GM12891 (cell line): ENCODE measurements at regions not wholly inside any gene's neighbourhood (a gene's known extent, or its start where the extent isn't known, plus 50 kb on each side); places are given as distances from the start of the nearest gene placed in this dataset.
"Not testable (repeated sequence)": the region's sequence is repeated elsewhere in the genome, so short reads cannot be mapped to it uniquely, and the experiment has no call there.

Experiments used
- DNase-seq: peaks from one replicate; pipeline ENCODE4 v3.0.0; 2011; ENCODE audit warnings: low spot score; ENCODE audit not compliant: insufficient read length
- FAIRE-seq: peaks from 2 replicates; lab custom pipeline; 2011; peaks lifted over from hg19 to GRCh38; lab: Jason Lieb, UNC
- PAX5 ChIP-seq: IDR thresholded peaks from 2 replicates; pipeline ENCODE4 v1.6.1; 2011; ENCODE audit warnings: low read length, moderate library complexity, mild to moderate bottlenecking; ENCODE audit not compliant: insufficient read depth, severe bottlenecking
- POLR2A ChIP-seq: IDR thresholded peaks from 2 replicates; pipeline ENCODE4 v1.6.1; 2011; ENCODE audit warnings: low read depth, low read length, control low read depth
- POLR2AphosphoS5 ChIP-seq: IDR thresholded peaks from 2 replicates; pipeline ENCODE4 v1.6.1; 2011; ENCODE audit warnings: low read depth, low read length, control low read depth
- POU2F2 ChIP-seq: IDR thresholded peaks from 2 replicates; pipeline ENCODE4 v1.6.1; 2011; ENCODE audit warnings: low read depth, mild to moderate bottlenecking, control low read depth, low read length, moderate library complexity
- SPI1 ChIP-seq: IDR thresholded peaks from 2 replicates; pipeline ENCODE4 v1.6.1; 2011; ENCODE audit warnings: low read depth, low read length, control low read depth
- TAF1 ChIP-seq: IDR thresholded peaks from 2 replicates; pipeline ENCODE4 v1.6.1; 2011; ENCODE audit warnings: low read depth, low read length, control low read depth

- TF ChIP-seq PAX5 (no peak), POU2F2 (no peak), SPI1 (no peak), POLR2A (no peak), POLR2AphosphoS5 (no peak), TAF1 (no peak)
- FAIRE-seq (no peak), DNase-seq (no peak)
Observed at GRCh38 chr7:157475095-157475494, 138.3 kb downstream of the DNAJB6 start.

GRCh38 chr7:157475601-157476000 lies 138.8 kb downstream of the DNAJB6 start:
- DNase-seq (no peak), FAIRE-seq (no peak)
- TF ChIP-seq POLR2AphosphoS5 = no peak
- no peak for TF ChIP-seq POU2F2
- TF ChIP-seq POLR2A = no peak

- DNase-seq = no peak
- FAIRE-seq = no peak
- TF ChIP-seq POLR2A = no peak
- no peak for TF ChIP-seq TAF1
- TF ChIP-seq SPI1 = no peak
- TF ChIP-seq POLR2AphosphoS5 = no peak
- TF ChIP-seq PAX5 = no peak
- TF ChIP-seq POU2F2 = no peak
Observed at GRCh38 chr7:157476201-157476600, 139.4 kb downstream of the DNAJB6 start.

GRCh38 chr7:157476654-157477549 lies 140.1 kb downstream of the DNAJB6 start:
- FAIRE-seq = no peak

GRCh38 chr7:157477550-157478212 lies 140.9 kb downstream of the DNAJB6 start:
- TF ChIP-seq TAF1 (no peak), POLR2A (no peak), SPI1 (no peak), POLR2AphosphoS5 (no peak), POU2F2 (no peak), PAX5 (no peak)
- no peak for FAIRE-seq
- no peak for DNase-seq

More at GRCh38 chr7:157476654-157477549, 140.1 kb downstream of the DNAJB6 start:
- DNase-seq = no peak
- no peak for TF ChIP-seq POLR2AphosphoS5
- TF ChIP-seq TAF1 = no peak
- TF ChIP-seq POLR2A = no peak

- not testable (repeated sequence) for DNase-seq, FAIRE-seq
Observed at GRCh38 chr7:157478611-157479010, 141.8 kb downstream of the DNAJB6 start.

GRCh38 chr7:157479326-157479725 lies 142.5 kb downstream of the DNAJB6 start:
- no peak for FAIRE-seq
- TF ChIP-seq TAF1 (no peak), POU2F2 (no peak), POLR2A (no peak), PAX5 (no peak), SPI1 (no peak)
- no peak for DNase-seq

GRCh38 chr7:157480371-157481050 lies 143.7 kb downstream of the DNAJB6 start:
- FAIRE-seq = no peak
- no peak for DNase-seq
- TF ChIP-seq PAX5 (no peak), POLR2AphosphoS5 (no peak), POU2F2 (no peak), TAF1 (no peak), POLR2A (no peak), SPI1 (no peak)

GRCh38 chr7:157481389-157481788 lies 144.6 kb downstream of the DNAJB6 start:
- FAIRE-seq (no peak), DNase-seq (no peak)
- no peak for TF ChIP-seq SPI1

GRCh38 chr7:157482025-157482424 lies 145.2 kb downstream of the DNAJB6 start:
- TF ChIP-seq POU2F2 (no peak), PAX5 (no peak), POLR2A (no peak), TAF1 (no peak), SPI1 (no peak), POLR2AphosphoS5 (no peak)
- peak; percentile 97 for FAIRE-seq
- no peak for DNase-seq
